ENCODE measurements at regions not wholly inside any gene's neighbourhood (a gene's known extent, or its start where the extent isn't known, plus 50 kb on each side); places are given as distances from the start of the nearest gene placed in this dataset.
"Not testable (repeated sequence)": the region's sequence is repeated elsewhere in the genome, so short reads cannot be mapped to it uniquely, and the experiment has no call there.

GRCh38 chr10:28397229-28397628 lies 94.4 kb upstream of the MPP7 start:
- Histone ChIP-seq H3K79me2 (ENCODE audit: low read length) (no peaks in the 10 kb centered on the region), H3K36me3 (replicated peaks; ENCODE audit: low read depth, low read length) (no peaks in the 10 kb centered on the region), H3K4me2 (ENCODE audit: low read length) (no peak overlapping the region), H3K4me1 (ENCODE audit: low read length) (peaks cover 47% of the 10 kb centered on the region), H3K4me3 (ENCODE audit: low read length) (no peak overlapping the region), H3K9me3 (ENCODE audit: insufficient read depth, low read length) (no peaks in the 10 kb centered on the region), H3K27ac (ENCODE audit: low read length) (no peak overlapping the region), H3K27me3 (ENCODE audit: low read depth, low read length) (no peaks in the 10 kb centered on the region), H3K9ac (ENCODE audit: low read length) (no peak overlapping the region), H4K20me1 (ENCODE audit: insufficient read depth, low read length) (no peaks in the 10 kb centered on the region), H2AFZ (ENCODE audit: low read depth, low read length) (no peak overlapping the region)
- TF ChIP-seq, protein P1, sequence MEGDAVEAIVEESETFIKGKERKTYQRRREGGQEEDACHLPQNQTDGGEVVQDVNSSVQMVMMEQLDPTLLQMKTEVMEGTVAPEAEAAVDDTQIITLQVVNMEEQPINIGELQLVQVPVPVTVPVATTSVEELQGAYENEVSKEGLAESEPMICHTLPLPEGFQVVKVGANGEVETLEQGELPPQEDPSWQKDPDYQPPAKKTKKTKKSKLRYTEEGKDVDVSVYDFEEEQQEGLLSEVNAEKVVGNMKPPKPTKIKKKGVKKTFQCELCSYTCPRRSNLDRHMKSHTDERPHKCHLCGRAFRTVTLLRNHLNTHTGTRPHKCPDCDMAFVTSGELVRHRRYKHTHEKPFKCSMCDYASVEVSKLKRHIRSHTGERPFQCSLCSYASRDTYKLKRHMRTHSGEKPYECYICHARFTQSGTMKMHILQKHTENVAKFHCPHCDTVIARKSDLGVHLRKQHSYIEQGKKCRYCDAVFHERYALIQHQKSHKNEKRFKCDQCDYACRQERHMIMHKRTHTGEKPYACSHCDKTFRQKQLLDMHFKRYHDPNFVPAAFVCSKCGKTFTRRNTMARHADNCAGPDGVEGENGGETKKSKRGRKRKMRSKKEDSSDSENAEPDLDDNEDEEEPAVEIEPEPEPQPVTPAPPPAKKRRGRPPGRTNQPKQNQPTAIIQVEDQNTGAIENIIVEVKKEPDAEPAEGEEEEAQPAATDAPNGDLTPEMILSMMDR (IDR thresholded peaks at IDR 0.05; ENCODE audit: low read depth, low read length): no peak
- TF ChIP-seq EZH2phosphoT487 (IDR thresholded peaks at IDR 0.05; ENCODE audit: low read depth): no peak

DNA sequence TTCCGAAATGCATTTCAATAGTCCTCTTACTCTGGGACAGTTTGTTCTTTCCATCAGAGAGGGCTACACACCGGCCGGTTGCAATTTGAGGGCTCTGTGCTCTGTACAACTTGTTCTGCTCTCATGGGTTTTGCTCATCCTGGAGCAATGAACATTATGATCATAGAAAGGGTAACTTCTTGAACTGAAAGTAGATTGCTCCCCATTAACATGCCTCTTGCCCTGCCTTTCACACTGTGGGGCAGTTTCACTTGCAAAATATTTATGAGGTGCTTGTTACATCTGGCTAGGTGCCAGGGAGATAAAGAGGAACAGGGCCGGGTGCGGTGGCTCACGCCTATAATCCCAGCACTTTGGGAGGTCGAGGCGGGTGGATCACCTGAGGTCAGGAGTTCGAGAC lies 97.3 kb upstream of the MPP7 start:
- H3K27me3 ChIP-seq (ENCODE audit: low read depth, low read length): no peaks in the 10 kb centered on the region
- peaks cover 64% of the 10 kb centered on the region for H3K4me1 ChIP-seq (ENCODE audit: low read length)
- peak overlapping the region; percentile 90 for H3K4me2 ChIP-seq (ENCODE audit: low read length)
- H3K27ac ChIP-seq (ENCODE audit: low read length): peak overlapping the region; percentile 100
- H2AFZ ChIP-seq (ENCODE audit: low read depth, low read length): no peak overlapping the region
- no peak overlapping the region; the same call in 1 of the 2 replicates for H3K4me3 ChIP-seq (ENCODE audit: low read length)
- H4K20me1 ChIP-seq (ENCODE audit: insufficient read depth, low read length): no peaks in the 10 kb centered on the region
- no peaks in the 10 kb centered on the region for H3K36me3 ChIP-seq (replicated peaks; ENCODE audit: low read depth, low read length)
- H3K9me3 ChIP-seq (ENCODE audit: insufficient read depth, low read length): no peaks in the 10 kb centered on the region
- TF ChIP-seq, protein P1 (IDR thresholded peaks at IDR 0.05; ENCODE audit: low read depth, low read length): no peak
- TF ChIP-seq EZH2phosphoT487 (IDR thresholded peaks at IDR 0.05; ENCODE audit: low read depth): no peak
- no peak overlapping the region; the same call in 1 of the 2 replicates for H3K9ac ChIP-seq (ENCODE audit: low read length)
- no peaks in the 10 kb centered on the region for H3K79me2 ChIP-seq (ENCODE audit: low read length)

GRCh38 chr10:28400681-28401080 lies 97.8 kb upstream of the MPP7 start:
- Histone ChIP-seq H3K36me3 (replicated peaks; ENCODE audit: low read depth, low read length) (no peaks in the 10 kb centered on the region), H3K79me2 (ENCODE audit: low read length) (no peaks in the 10 kb centered on the region), H3K4me2 (ENCODE audit: low read length) (peak overlapping the region; percentile 90), H3K27me3 (ENCODE audit: low read depth, low read length) (no peaks in the 10 kb centered on the region), H3K4me1 (ENCODE audit: low read length) (peaks cover 69% of the 10 kb centered on the region), H2AFZ (ENCODE audit: low read depth, low read length) (no peak overlapping the region), H3K9ac (ENCODE audit: low read length) (peak overlapping the region; percentile 71), H3K27ac (ENCODE audit: low read length) (peak overlapping the region; percentile 100), H3K4me3 (ENCODE audit: low read length) (peak overlapping the region; percentile 42; the same call in 1 of the 2 replicates), H3K9me3 (ENCODE audit: insufficient read depth, low read length) (no peaks in the 10 kb centered on the region), H4K20me1 (ENCODE audit: insufficient read depth, low read length) (no peaks in the 10 kb centered on the region)
- TF ChIP-seq EZH2phosphoT487 (IDR thresholded peaks at IDR 0.05; ENCODE audit: low read depth): no peak
- TF ChIP-seq, protein P1 (IDR thresholded peaks at IDR 0.05; ENCODE audit: low read depth, low read length): no peak

DNA sequence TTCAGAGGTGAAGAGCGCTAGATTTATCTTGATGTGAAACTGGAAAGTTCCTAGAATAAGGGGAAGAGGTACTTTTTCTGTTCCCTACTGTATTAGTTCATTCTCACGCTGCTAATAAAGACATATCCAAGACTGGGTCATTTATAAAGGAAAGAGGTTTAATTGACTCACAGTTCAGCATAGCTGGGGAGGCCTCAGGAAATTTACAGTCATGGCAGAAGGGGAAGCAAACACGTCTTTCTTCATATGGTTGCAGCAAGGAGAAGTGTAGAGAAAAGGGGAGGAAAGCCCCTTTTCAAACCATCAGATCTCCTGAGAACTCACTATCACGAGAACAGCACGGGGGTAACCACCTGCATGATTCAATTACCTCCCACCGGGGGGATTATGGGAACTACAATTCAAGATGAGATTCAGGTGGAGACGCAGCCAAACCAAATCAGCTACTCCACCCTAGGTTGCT lies 99.8 kb upstream of the MPP7 start:
- not testable (repeated sequence) for H2AFZ ChIP-seq (ENCODE audit: low read depth, low read length)
- peak overlapping the region; percentile 42 for H3K4me3 ChIP-seq (ENCODE audit: low read length)

More for the DNA sequence above, 99.8 kb upstream of the MPP7 start:
- H3K9me3 ChIP-seq (ENCODE audit: insufficient read depth, low read length); H3K79me2 ChIP-seq (ENCODE audit: low read length); H3K27me3 ChIP-seq (ENCODE audit: low read depth, low read length); H4K20me1 ChIP-seq (ENCODE audit: insufficient read depth, low read length); H3K36me3 ChIP-seq (replicated peaks; ENCODE audit: low read depth, low read length): not testable (repeated sequence)
- H3K4me1 ChIP-seq (ENCODE audit: low read length): peaks cover 68% of the 10 kb centered on the region
- H3K9ac ChIP-seq (ENCODE audit: low read length): peak overlapping the region; percentile 71
- peak overlapping the region; percentile 100 for H3K27ac ChIP-seq (ENCODE audit: low read length)
- H3K4me2 ChIP-seq (ENCODE audit: low read length): peak overlapping the region; percentile 90
